HEK293T (cell line): ENCODE measurements at regions not wholly inside any gene's neighbourhood (a gene's known extent, or its start where the extent isn't known, plus 50 kb on each side); places are given as distances from the start of the nearest gene placed in this dataset.

ENCODE experiments used
- CTCF ChIA-PET: fragments of 350-600 bp; formaldehyde crosslinking; extraction: SDS; loops from one replicate; lab custom pipeline; 2021; ENCODE audit warnings: antibody characterized with exemption, inconsistent platforms; lab: Yijun Ruan, JAX
- POLR2A ChIA-PET: fragments of 350-600 bp; formaldehyde crosslinking; extraction: SDS; loops from one replicate; lab custom pipeline; 2020; ENCODE audit warnings: antibody characterized with exemption, inconsistent platforms; lab: Yijun Ruan, JAX
- DNase-seq: peaks from one replicate; pipeline ENCODE4 v3.0.0; 2012; ENCODE audit warnings: mixed read lengths; ENCODE audit errors: extremely low spot score
- ARNT ChIP-seq: fragments of 450-650 bp; IDR thresholded peaks from 2 replicates; pipeline ENCODE4 v1.6.1; 2017; ENCODE audit warnings: mild to moderate bottlenecking
- BHLHE40 ChIP-seq: fragments of 450-650 bp; IDR thresholded peaks from 2 replicates; pipeline ENCODE4 v1.6.1; 2016; ENCODE audit warnings: mild to moderate bottlenecking, moderate library complexity, borderline replicate concordance
- CTBP1 ChIP-seq: fragments of 450-650 bp; IDR thresholded peaks from 2 replicates; pipeline ENCODE4 v1.6.1; 2016; ENCODE audit warnings: borderline replicate concordance
- ELF4 ChIP-seq: fragments of 450-650 bp; IDR thresholded peaks from 2 replicates; pipeline ENCODE4 v1.6.1; 2017; ENCODE audit warnings: antibody characterized with exemption
- FOXA1 ChIP-seq: fragments of 450-650 bp; IDR thresholded peaks from 2 replicates; pipeline ENCODE4 v1.6.1; 2016; ENCODE audit warnings: mild to moderate bottlenecking
- FOXK2 ChIP-seq: fragments of 450-650 bp; IDR thresholded peaks from 2 replicates; pipeline ENCODE4 v1.6.1; 2016; ENCODE audit warnings: mild to moderate bottlenecking
- FOXM1 ChIP-seq: fragments of 450-650 bp; IDR thresholded peaks from 2 replicates; pipeline ENCODE4 v1.6.1; 2017; ENCODE audit warnings: mild to moderate bottlenecking, borderline replicate concordance
- HDGF ChIP-seq: fragments of 450-650 bp; IDR thresholded peaks from 2 replicates; pipeline ENCODE4 v1.6.1; 2017; ENCODE audit warnings: antibody characterized with exemption, borderline replicate concordance
- L3MBTL2 ChIP-seq: fragments of 450-650 bp; conservative IDR thresholded peaks from 2 replicates; pipeline ENCODE4 v1.6.1; 2016; ENCODE audit warnings: mild to moderate bottlenecking
- LEF1 ChIP-seq: fragments of 450-650 bp; IDR thresholded peaks from 2 replicates; pipeline ENCODE4 v1.6.1; 2017; ENCODE audit warnings: mild to moderate bottlenecking, borderline replicate concordance
- NFRKB ChIP-seq: fragments of 450-650 bp; IDR thresholded peaks from 2 replicates; pipeline ENCODE4 v1.6.1; 2016; ENCODE audit warnings: mild to moderate bottlenecking, moderate library complexity
- SP1 ChIP-seq: fragments of 450-650 bp; IDR thresholded peaks from 2 replicates; pipeline ENCODE4 v1.6.1; 2017
- SUZ12 ChIP-seq: fragments of 450-650 bp; IDR thresholded peaks from 2 replicates; pipeline ENCODE4 v1.6.1; 2016; ENCODE audit warnings: mild to moderate bottlenecking
- TARDBP ChIP-seq: fragments of 450-650 bp; IDR thresholded peaks from 2 replicates; pipeline ENCODE4 v1.6.1; 2016
- ZNF384 ChIP-seq: fragments of 450-650 bp; IDR thresholded peaks from 2 replicates; pipeline ENCODE4 v1.6.1; 2016
- TF ChIP-seq, protein P1 (sequence below): fragments of 450-650 bp; IDR thresholded peaks from 2 replicates; pipeline ENCODE4 v1.6.1; 2016

GRCh38 chr6:130513770-130514169, 148.0 kb downstream of the TMEM200A start:
- TF ChIP-seq CTBP1 (no peak), FOXA1 (no peak), BHLHE40 (no peak)
- ChIA-PET CTCF (no interaction called here), POLR2A (no interaction called here)
- DNase-seq: no peak

DNA sequence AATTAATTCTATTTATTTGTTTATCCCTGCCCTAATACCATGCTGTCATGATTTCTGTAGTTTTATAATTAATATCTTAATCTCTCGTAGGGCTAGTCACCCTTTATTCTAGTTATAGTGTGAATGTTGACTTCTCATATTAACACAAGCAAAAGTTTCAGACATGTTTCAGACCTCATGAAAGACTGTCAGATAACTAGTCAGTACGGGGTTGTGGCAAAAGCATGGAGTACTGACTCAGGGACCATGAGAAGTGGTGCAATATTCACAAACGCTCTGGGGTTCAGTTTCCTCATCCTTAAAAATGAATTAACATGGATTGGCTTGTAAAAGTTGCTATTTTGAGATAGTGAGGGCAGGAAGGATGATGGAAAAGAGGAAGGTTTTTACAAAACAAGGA, 148.9 kb downstream of the TMEM200A start:
- TF ChIP-seq NFRKB: no peak
- TF ChIP-seq ZNF384: no peak
- no peak for TF ChIP-seq ELF4
- no peak for TF ChIP-seq SUZ12
- TF ChIP-seq FOXA1: no peak
- TF ChIP-seq TARDBP: no peak
- no peak for TF ChIP-seq BHLHE40
- no peak for DNase-seq
- CTCF ChIA-PET: no interaction called here
- POLR2A ChIA-PET: no interaction called here

DNA sequence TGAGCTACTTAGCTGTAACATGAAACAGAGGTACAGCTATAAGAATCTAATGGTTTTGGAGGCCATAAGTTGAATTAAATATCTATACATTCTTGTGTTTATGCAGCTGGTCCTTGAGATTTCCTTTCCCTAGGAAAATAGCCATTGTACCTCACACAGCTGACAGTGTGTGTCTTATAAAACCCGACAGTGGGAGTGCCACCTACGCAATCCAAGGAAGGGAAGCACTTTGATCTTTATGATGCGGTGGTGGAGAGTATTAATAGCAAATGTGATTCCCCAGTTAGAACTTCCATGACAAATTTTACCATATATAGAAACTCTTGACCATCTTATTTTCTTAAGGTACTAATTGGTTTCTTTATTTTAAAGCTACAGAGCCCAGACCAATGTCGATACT, 149.5 kb downstream of the TMEM200A start:
- CTCF ChIA-PET: no interaction called here
- no peak for TF ChIP-seq ELF4
- no peak for TF ChIP-seq ARNT
- no peak for TF ChIP-seq FOXM1
- no peak for TF ChIP-seq SUZ12
- TF ChIP-seq ZNF384: no peak
- TF ChIP-seq TARDBP: no peak
- TF ChIP-seq BHLHE40: no peak
- no peak for TF ChIP-seq FOXA1
- TF ChIP-seq CTBP1: no peak
- DNase-seq: no peak
- POLR2A ChIA-PET: no interaction called here

GRCh38 chr6:130516604-130517003, 150.8 kb downstream of the TMEM200A start:
- POLR2A ChIA-PET: no interaction called here
- no peak for TF ChIP-seq FOXK2
- no peak for TF ChIP-seq HDGF
- TF ChIP-seq, protein P1, sequence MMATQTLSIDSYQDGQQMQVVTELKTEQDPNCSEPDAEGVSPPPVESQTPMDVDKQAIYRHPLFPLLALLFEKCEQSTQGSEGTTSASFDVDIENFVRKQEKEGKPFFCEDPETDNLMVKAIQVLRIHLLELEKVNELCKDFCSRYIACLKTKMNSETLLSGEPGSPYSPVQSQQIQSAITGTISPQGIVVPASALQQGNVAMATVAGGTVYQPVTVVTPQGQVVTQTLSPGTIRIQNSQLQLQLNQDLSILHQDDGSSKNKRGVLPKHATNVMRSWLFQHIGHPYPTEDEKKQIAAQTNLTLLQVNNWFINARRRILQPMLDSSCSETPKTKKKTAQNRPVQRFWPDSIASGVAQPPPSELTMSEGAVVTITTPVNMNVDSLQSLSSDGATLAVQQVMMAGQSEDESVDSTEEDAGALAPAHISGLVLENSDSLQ: no peak
- TF ChIP-seq NFRKB: no peak
- TF ChIP-seq LEF1: no peak
- no peak for TF ChIP-seq ARNT
- no peak for TF ChIP-seq SUZ12
- no peak for TF ChIP-seq CTBP1
- TF ChIP-seq TARDBP: no peak
- no peak for TF ChIP-seq ELF4
- TF ChIP-seq BHLHE40: no peak
- no peak for TF ChIP-seq L3MBTL2
- TF ChIP-seq SP1: no peak
- no peak for DNase-seq
- CTCF ChIA-PET: no interaction called here

- ChIA-PET CTCF (no interaction called here), POLR2A (no interaction called here)
- DNase-seq: no peak
Observed at GRCh38 chr6:130517444-130517931, 151.7 kb downstream of the TMEM200A start.

DNA sequence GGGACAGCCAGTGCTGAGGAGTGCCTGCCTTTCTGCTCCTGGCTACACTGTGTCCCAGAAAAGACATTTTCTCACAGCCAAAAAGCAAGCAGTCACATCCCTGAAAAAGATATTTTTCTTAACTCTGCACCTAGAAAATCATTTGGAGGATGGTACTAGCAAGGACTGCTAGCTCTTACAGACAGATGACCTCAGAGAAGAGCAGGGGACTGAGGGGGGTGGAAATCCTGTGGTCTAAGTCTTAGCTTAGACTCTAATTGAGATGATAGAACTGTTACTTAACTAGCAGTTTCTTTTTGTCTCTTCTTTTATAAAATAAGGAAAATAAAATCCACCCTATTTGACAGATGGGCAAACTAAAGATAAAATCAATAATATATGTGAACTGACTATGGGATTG, 152.8 kb downstream of the TMEM200A start:
- DNase-seq: no peak
- POLR2A ChIA-PET: no interaction called here
- CTCF ChIA-PET: no interaction called here
- TF ChIP-seq FOXA1 (no peak), BHLHE40 (no peak), HDGF (no peak), L3MBTL2 (no peak), SP1 (no peak), NFRKB (no peak), FOXM1 (no peak), CTBP1 (no peak), ZNF384 (no peak), ELF4 (no peak), TARDBP (no peak), SUZ12 (no peak), LEF1 (no peak), ARNT (no peak)
- TF ChIP-seq, protein P1: no peak

More at GRCh38 chr6:130517444-130517931, 151.7 kb downstream of the TMEM200A start:
- TF ChIP-seq LEF1 (no peak), SP1 (no peak), BHLHE40 (no peak), ELF4 (no peak), FOXA1 (no peak), ZNF384 (no peak), CTBP1 (no peak), NFRKB (no peak), SUZ12 (no peak), HDGF (no peak), FOXK2 (no peak), L3MBTL2 (no peak), FOXM1 (no peak), ARNT (no peak)
- TF ChIP-seq, protein P1: no peak
